Hepatocyte (in vitro differentiated cells): ENCODE measurements at regions not wholly inside any gene's neighbourhood (a gene's known extent, or its start where the extent isn't known, plus 50 kb on each side); places are given as distances from the start of the nearest gene placed in this dataset.

ENCODE experiments used
- DNase-seq: peaks from one replicate; pipeline ENCODE4 v3.0.0-alpha.2; 2016; ENCODE audit warnings: low spot score
- H2AFZ ChIP-seq: fragments of 200-600 bp; sonication (generic); 2 replicates; pipeline ENCODE4 v1.6.0; 2016; ENCODE audit warnings: antibody characterized with exemption, mild to moderate bottlenecking
- H3K27ac ChIP-seq: fragments of 200-600 bp; sonication (generic); 2 replicates; pipeline ENCODE4 v1.5.1; 2016; ENCODE audit warnings: mild to moderate bottlenecking
- H3K27me3 ChIP-seq: fragments of 200-600 bp; sonication (generic); 2 replicates; pipeline ENCODE4 v1.6.1; 2016
- H3K36me3 ChIP-seq: fragments of 200-600 bp; sonication (generic); replicated peaks from 2 replicates; pipeline ENCODE4 v1.5.1; 2016; ENCODE audit warnings: low read depth; ENCODE audit not compliant: insufficient read depth
- H3K4me1 ChIP-seq: fragments of 200-600 bp; sonication (generic); 2 replicates; pipeline ENCODE4 v1.5.1; 2016; ENCODE audit warnings: mild to moderate bottlenecking, moderate library complexity; ENCODE audit not compliant: insufficient read depth
- H3K4me2 ChIP-seq: fragments of 200-600 bp; sonication (generic); 2 replicates; pipeline ENCODE4 v1.6.0; 2016
- H3K4me3 ChIP-seq: fragments of 200-600 bp; sonication (generic); 2 replicates; pipeline ENCODE4 v1.5.1; 2016; ENCODE audit warnings: mild to moderate bottlenecking
- H3K79me2 ChIP-seq: fragments of 200-600 bp; sonication (generic); 2 replicates; pipeline ENCODE4 v1.6.0; 2017; ENCODE audit warnings: mild to moderate bottlenecking
- H3K9me2 ChIP-seq: fragments of 200-600 bp; sonication (generic); replicated peaks from 2 replicates; pipeline ENCODE4 v1.6.0; 2017; ENCODE audit warnings: mild to moderate bottlenecking; ENCODE audit not compliant: insufficient read depth
- H3K9me3 ChIP-seq: fragments of 200-600 bp; sonication (generic); 2 replicates; pipeline ENCODE4 v1.5.1; 2016; ENCODE audit warnings: low read depth, mild to moderate bottlenecking
- H4K20me1 ChIP-seq: fragments of 200-600 bp; sonication (generic); 2 replicates; pipeline ENCODE4 v1.6.0; 2016; ENCODE audit warnings: mild to moderate bottlenecking; ENCODE audit not compliant: insufficient read depth, poor library complexity, severe bottlenecking
- CTCF ChIP-seq: fragments of 200-600 bp; sonication (generic); IDR thresholded peaks from 2 replicates; pipeline ENCODE4 v1.5.1; 2016; ENCODE audit warnings: antibody characterized with exemption, mild to moderate bottlenecking; ENCODE audit not compliant: poor library complexity
- EZH2 ChIP-seq: fragments of 200-600 bp; sonication (generic); IDR thresholded peaks from 2 replicates; pipeline ENCODE4 v1.6.1; 2016; ENCODE audit warnings: antibody characterized with exemption, mild to moderate bottlenecking, borderline replicate concordance
- EZH2phosphoT487 ChIP-seq: fragments of 200-600 bp; sonication (generic); IDR thresholded peaks from one replicate; pipeline ENCODE4 v1.6.1; 2018; ENCODE audit warnings: antibody characterized with exemption, mild to moderate bottlenecking, low read depth, moderate library complexity; ENCODE audit not compliant: unreplicated experiment, severe bottlenecking
- WGBS: methylation state at CpG from one replicate; pipeline ENCODE4 v1.1.6; 2016; ENCODE audit warnings: low lambda C conversion rate; ENCODE audit errors: missing lambda C conversion rate; 5-methylcytosine and 5-hydroxymethylcytosine counted together

DNA sequence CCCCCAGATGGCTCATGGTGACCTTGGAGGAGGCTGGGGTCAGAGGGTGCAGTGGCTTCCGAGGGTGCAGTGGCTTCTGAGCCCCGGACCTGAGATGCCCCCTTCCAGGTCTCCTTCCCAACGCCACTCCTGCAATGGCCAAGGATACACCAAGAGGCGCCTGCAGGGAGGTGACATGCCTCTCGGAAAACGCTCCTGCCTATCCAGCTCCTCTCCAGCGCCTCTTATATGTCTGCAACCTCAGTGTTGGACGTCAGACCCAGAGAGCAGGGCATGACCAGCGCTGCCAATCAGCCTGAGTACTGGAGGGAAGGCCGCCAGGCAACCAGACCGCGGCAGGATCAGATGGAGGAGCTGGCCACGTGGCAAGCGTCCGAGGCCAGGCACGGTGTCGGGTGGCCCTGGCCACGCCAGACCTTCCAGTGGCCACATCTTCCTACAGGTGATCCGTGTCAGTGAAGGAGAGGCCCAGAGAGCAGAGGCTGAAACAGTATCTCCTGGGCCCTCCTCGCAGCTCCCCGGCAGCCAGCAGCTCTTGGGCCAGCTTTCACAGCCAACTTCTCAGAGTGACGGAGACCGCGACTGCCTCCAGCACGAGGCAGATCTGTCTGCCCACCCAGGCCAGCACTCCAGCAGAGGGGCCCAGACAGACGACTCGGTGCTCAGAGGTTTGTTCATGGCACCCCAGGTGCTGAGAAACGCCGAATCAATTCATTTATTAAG, 199.5 kb upstream of the SALL3 start:
- WGBS, result 92% methylated on average over 29 of the region's 29 CpGs
- no peaks in the 10 kb centered on the region for H3K36me3 ChIP-seq

GRCh38 chr18:78780719-78781600, 198.7 kb upstream of the SALL3 start:
- Histone ChIP-seq H3K36me3 (no peaks in the 10 kb centered on the region), H2AFZ (no peak overlapping the region), H3K4me3 (no peak overlapping the region), H3K4me2 (no peak overlapping the region), H3K27ac (no peak overlapping the region), H3K9me2 (no peaks in the 10 kb centered on the region), H3K79me2 (no peaks in the 10 kb centered on the region), H3K4me1 (no peaks in the 10 kb centered on the region), H4K20me1 (no peaks in the 10 kb centered on the region), H3K27me3 (no peaks in the 10 kb centered on the region), H3K9me3 (no peaks in the 10 kb centered on the region)
- 92% methylated on average over 42 of the region's 42 CpGs for WGBS
- no peak for DNase-seq
- no peak for TF ChIP-seq EZH2
- TF ChIP-seq EZH2phosphoT487, result no peak
- TF ChIP-seq CTCF, result no peak

More for the DNA sequence above, 199.5 kb upstream of the SALL3 start:
- Histone ChIP-seq H3K9me2 (no peaks in the 10 kb centered on the region), H3K9me3 (no peaks in the 10 kb centered on the region), H3K27ac (no peak overlapping the region), H4K20me1 (no peaks in the 10 kb centered on the region), H3K27me3 (no peaks in the 10 kb centered on the region), H3K79me2 (no peaks in the 10 kb centered on the region), H3K4me1 (no peaks in the 10 kb centered on the region), H2AFZ (no peak overlapping the region), H3K4me3 (no peak overlapping the region), H3K4me2 (no peak overlapping the region)
- DNase-seq, result no peak
- TF ChIP-seq EZH2phosphoT487 (no peak), EZH2 (no peak)

DNA sequence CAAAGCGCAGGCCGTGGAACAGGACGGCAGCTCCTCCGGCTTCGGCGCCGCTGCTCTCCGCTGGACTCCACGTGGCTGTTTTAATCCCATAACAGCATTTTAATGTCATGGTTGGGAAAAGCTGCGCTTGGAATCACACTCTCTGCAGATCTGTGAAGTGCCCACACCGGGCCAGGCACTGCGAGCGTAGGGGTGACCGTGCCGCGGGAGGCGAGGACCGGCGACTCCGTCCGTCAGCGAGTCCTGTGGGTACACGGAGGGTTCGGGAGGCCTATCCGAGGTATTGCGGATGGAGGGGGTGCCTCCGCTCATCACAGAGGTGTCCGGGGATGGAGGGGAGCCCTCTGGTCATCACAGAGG, 198.0 kb upstream of the SALL3 start:
- H2AFZ ChIP-seq, result no peak overlapping the region
- no peak for TF ChIP-seq EZH2phosphoT487
- TF ChIP-seq EZH2, result no peak
- no peak overlapping the region for H3K4me2 ChIP-seq
- no peak for DNase-seq
- no peak overlapping the region for H3K27ac ChIP-seq
- no peaks in the 10 kb centered on the region for H3K27me3 ChIP-seq
- H3K9me2 ChIP-seq, result no peaks in the 10 kb centered on the region
- H3K9me3 ChIP-seq, result no peaks in the 10 kb centered on the region
- H3K36me3 ChIP-seq, result no peaks in the 10 kb centered on the region
- H3K4me3 ChIP-seq, result no peak overlapping the region
- no peaks in the 10 kb centered on the region for H3K79me2 ChIP-seq
- H4K20me1 ChIP-seq, result no peaks in the 10 kb centered on the region
- no peaks in the 10 kb centered on the region for H3K4me1 ChIP-seq
- WGBS, result 95% methylated on average over 27 of the region's 28 CpGs

GRCh38 chr18:78782951-78783563, 196.6 kb upstream of the SALL3 start:
- H3K27me3 ChIP-seq, result no peaks in the 10 kb centered on the region
- no peaks in the 10 kb centered on the region for H3K79me2 ChIP-seq
- no peak for TF ChIP-seq CTCF
- TF ChIP-seq EZH2phosphoT487, result no peak
- no peak for TF ChIP-seq EZH2
- WGBS, result 91% methylated on average over 15 of the region's 21 CpGs
- no peaks in the 10 kb centered on the region for H3K9me3 ChIP-seq
- H3K4me1 ChIP-seq, result no peaks in the 10 kb centered on the region
- H2AFZ ChIP-seq, result no peak overlapping the region
- no peak for DNase-seq
- no peaks in the 10 kb centered on the region for H4K20me1 ChIP-seq
- H3K4me2 ChIP-seq, result no peak overlapping the region
- H3K9me2 ChIP-seq, result no peaks in the 10 kb centered on the region
- H3K36me3 ChIP-seq, result no peaks in the 10 kb centered on the region
- H3K4me3 ChIP-seq, result no peak overlapping the region
- H3K27ac ChIP-seq, result no peak overlapping the region
